ENCODE measurements at regions not wholly inside any gene's neighbourhood (a gene's known extent, or its start where the extent isn't known, plus 50 kb on each side); places are given as distances from the start of the nearest gene placed in this dataset.

- H3K36me3 ChIP-seq, result no peaks in the 10 kb centered on the region
- H3K27ac ChIP-seq, result no peak overlapping the region
- DNase-seq, result no peak
- no peaks in the 10 kb centered on the region for H3K27me3 ChIP-seq
- intact Hi-C loops (cut with DNase I), result no loop called here
- no peaks in the 10 kb centered on the region for H3K4me1 ChIP-seq (ENCODE audit: insufficient read depth)
- WGBS, 3 donors, result 93 to 95% (median 94%) methylated on average over 5 of the region's 5 CpGs
- H3K9me3 ChIP-seq, result no peaks in the 10 kb centered on the region
- TF ChIP-seq CTCF (IDR thresholded peaks at IDR 0.05) (no peak), POLR2A (IDR thresholded peaks at IDR 0.05) (no peak), EP300 (IDR thresholded peaks at IDR 0.05) (no peak)
- no peak overlapping the region for H3K4me3 ChIP-seq
Observed at GRCh38 chr9:115360122-115360521, 242.2 kb upstream of the TNC start.

DNA sequence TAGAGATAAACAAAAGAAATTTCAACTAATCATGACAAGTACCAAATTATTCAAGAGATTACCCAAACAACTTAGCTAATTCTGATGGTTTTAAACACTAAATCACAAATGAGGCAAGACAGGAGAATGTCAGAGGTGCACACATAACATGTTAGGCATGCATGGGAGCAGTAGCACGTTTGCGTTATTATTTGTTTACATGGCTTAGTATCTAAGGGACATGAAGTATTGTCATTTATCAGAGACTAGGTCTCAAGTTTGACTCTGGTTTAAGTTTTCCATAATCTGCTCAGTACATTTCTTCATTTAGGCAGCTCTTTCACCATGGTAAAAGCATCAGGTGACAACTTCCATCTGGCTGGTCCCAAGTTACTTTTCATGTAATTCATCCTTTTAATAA lies 244.1 kb upstream of the TNC start:
- Histone ChIP-seq H3K36me3 (no peaks in the 10 kb centered on the region), H3K4me1 (ENCODE audit: insufficient read depth) (no peaks in the 10 kb centered on the region), H3K4me3 (no peak overlapping the region), H3K9me3 (no peaks in the 10 kb centered on the region), H3K27me3 (no peaks in the 10 kb centered on the region), H3K27ac (no peak overlapping the region)
- WGBS, 3 donors, result 43 to 47% (median 44%) methylated on average over 2 of the region's 2 CpGs
- DNase-seq, result no peak
- intact Hi-C loops (cut with DNase I), result no loop called here
- TF ChIP-seq EP300 (IDR thresholded peaks at IDR 0.05), result no peak
- no peak for TF ChIP-seq CTCF (IDR thresholded peaks at IDR 0.05)
- no peak for TF ChIP-seq POLR2A (IDR thresholded peaks at IDR 0.05)

- no peaks in the 10 kb centered on the region for H3K4me1 ChIP-seq (ENCODE audit: insufficient read depth)
- no peaks in the 10 kb centered on the region for H3K9me3 ChIP-seq
- H3K27me3 ChIP-seq, result no peaks in the 10 kb centered on the region
- WGBS, 3 donors, result 39 to 47% (median 40%) methylated on average over 2 of the region's 2 CpGs
- intact Hi-C loops (cut with DNase I), result no loop called here
- DNase-seq, result no peak
- no peak overlapping the region for H3K27ac ChIP-seq
- H3K4me3 ChIP-seq, result no peak overlapping the region
- TF ChIP-seq EP300 (IDR thresholded peaks at IDR 0.05), result no peak
- H3K36me3 ChIP-seq, result no peaks in the 10 kb centered on the region
Observed at GRCh38 chr9:115362640-115363039, 244.7 kb upstream of the TNC start.

DNA sequence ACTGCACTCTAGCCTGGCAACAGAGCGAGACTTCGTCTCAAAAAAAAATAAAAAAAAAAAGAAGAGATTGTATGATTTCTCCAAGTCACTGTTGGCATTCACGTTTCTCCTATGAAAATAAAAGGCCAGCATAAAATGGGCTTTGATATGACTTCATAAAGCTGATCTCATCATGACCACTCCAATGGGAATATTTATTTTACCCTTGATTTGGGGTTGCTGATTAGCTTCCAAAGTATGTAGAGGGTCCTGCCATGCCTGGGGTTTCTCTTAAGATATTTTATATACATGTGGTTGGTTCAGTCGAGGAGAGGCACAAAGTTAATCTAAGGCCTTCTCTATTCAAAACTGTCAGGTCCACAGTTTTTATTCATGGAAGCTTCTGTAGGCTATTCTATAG lies 247.0 kb upstream of the TNC start:
- no peaks in the 10 kb centered on the region for H3K4me1 ChIP-seq (ENCODE audit: insufficient read depth)
- no peaks in the 10 kb centered on the region for H3K36me3 ChIP-seq
- intact Hi-C loops (cut with DNase I), result no loop called here
- H3K27me3 ChIP-seq, result no peaks in the 10 kb centered on the region
- DNase-seq, result no peak
- WGBS, 3 donors, result 93 to 96% (median 95%) methylated on average over 4 of the region's 4 CpGs
- H3K27ac ChIP-seq, result no peak overlapping the region
- no peak overlapping the region for H3K4me3 ChIP-seq
- H3K9me3 ChIP-seq, result no peaks in the 10 kb centered on the region
- no peak for TF ChIP-seq POLR2A (IDR thresholded peaks at IDR 0.05)
- TF ChIP-seq CTCF (IDR thresholded peaks at IDR 0.05), result no peak
- no peak for TF ChIP-seq EP300 (IDR thresholded peaks at IDR 0.05)

DNA sequence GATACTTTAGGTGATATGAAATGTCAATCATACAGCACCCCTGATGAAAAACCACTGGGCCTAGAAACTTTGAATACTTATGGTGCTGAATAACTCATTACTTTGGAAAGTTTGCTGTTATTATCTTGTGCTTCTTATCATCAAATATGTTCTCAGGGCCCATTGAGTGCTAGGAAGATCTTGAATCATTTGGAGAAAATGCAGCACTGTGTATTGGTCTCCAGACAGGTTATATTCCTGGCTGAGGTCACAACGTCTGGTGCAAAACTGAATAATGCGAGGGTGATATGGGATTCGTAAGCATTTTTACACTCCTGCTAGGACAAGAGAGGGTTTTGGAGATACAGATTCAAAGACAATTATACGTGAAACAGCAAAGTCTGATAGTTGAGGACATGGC lies 249.4 kb upstream of the TNC start:
- no peak for DNase-seq
- H3K36me3 ChIP-seq, result no peaks in the 10 kb centered on the region
- TF ChIP-seq POLR2A (IDR thresholded peaks at IDR 0.05) (no peak), EP300 (IDR thresholded peaks at IDR 0.05) (no peak), CTCF (IDR thresholded peaks at IDR 0.05) (no peak)
- H3K9me3 ChIP-seq, result no peaks in the 10 kb centered on the region
- no peaks in the 10 kb centered on the region for H3K27me3 ChIP-seq
- H3K4me3 ChIP-seq, result no peak overlapping the region
- intact Hi-C loops (cut with DNase I), result no loop called here
- 87 to 92% (median 89%) methylated on average over 4 of the region's 4 CpGs for whole genome bisulfite sequencing, 3 donors
- no peaks in the 10 kb centered on the region for H3K4me1 ChIP-seq (ENCODE audit: insufficient read depth)
- H3K27ac ChIP-seq, result no peak overlapping the region
